HEK293 (cell line): ENCODE measurements at regions not wholly inside any gene's neighbourhood (a gene's known extent, or its start where the extent isn't known, plus 50 kb on each side); places are given as distances from the start of the nearest gene placed in this dataset.

Source experiments
- CTCF ChIA-PET: fragments of 350-600 bp; formaldehyde crosslinking; extraction: SDS; loops from one replicate; lab custom pipeline; 2021; ENCODE audit warnings: antibody characterized with exemption; lab: Yijun Ruan, JAX
- POLR2A ChIA-PET: fragments of 300-600 bp; formaldehyde crosslinking; extraction: SDS; loops from one replicate; lab custom pipeline; 2020; ENCODE audit warnings: antibody characterized with exemption, inconsistent platforms; lab: Yijun Ruan, JAX
- H3K27ac ChIP-seq: fragments of 200-500 bp; sonication (Bioruptor generic); 2 replicates; pipeline ENCODE4 v1.5.1; 2014; ENCODE audit warnings: low read depth, low read length, control low read depth, inconsistent platforms; ENCODE audit errors: extremely low read depth
- H3K36me3 ChIP-seq, 2 experiments: fragments of 200-500 bp in 1 of 2; sonication (Bioruptor generic) in 1 of 2; 1 replicate in 1 of 2; 2 replicates in 1 of 2; pipeline ENCODE4 v1.5.1; 2014 to 2017; ENCODE audit warnings: inconsistent platforms in 2 of 2, low read length in 2 of 2; ENCODE audit not compliant: control insufficient read depth in 2 of 2, insufficient read depth in 1 of 2
- H3K4me1 ChIP-seq: fragments of 200-500 bp; sonication (Bioruptor generic); 2 replicates; pipeline ENCODE4 v1.5.1; 2014; ENCODE audit warnings: mild to moderate bottlenecking, low read length, inconsistent platforms; ENCODE audit not compliant: control insufficient read depth, insufficient read depth
- H3K4me3 ChIP-seq: 2 replicates; pipeline ENCODE4 v1.5.1; 2011; ENCODE audit warnings: low read depth, mild to moderate bottlenecking, control low read depth, low read length, moderate library complexity
- H3K9me3 ChIP-seq: fragments of 200-500 bp; sonication (Bioruptor generic); 2 replicates; pipeline ENCODE4 v1.5.1; 2014; ENCODE audit warnings: low read depth, low read length, inconsistent platforms; ENCODE audit not compliant: control insufficient read depth, insufficient read depth
- MEIS1 ChIP-seq: sonication (generic); formaldehyde crosslinking; IDR thresholded peaks from 2 replicates; pipeline ENCODE4 v1.8.1; 2022; ENCODE audit warnings: missing genetic modification reagents, mild to moderate bottlenecking, borderline replicate concordance
- ZFP41 ChIP-seq: fragments of 450-650 bp; formaldehyde crosslinking; IDR thresholded peaks from 2 replicates; pipeline ENCODE4 v1.5.1; 2016; ENCODE audit warnings: missing biosample characterization, missing genetic modification characterization, borderline replicate concordance
- ZNF146 ChIP-seq: fragments of 450-650 bp; formaldehyde crosslinking; IDR thresholded peaks from 2 replicates; pipeline ENCODE4 v1.5.1; 2016; ENCODE audit warnings: missing biosample characterization, missing genetic modification characterization
- ZNF184 ChIP-seq: fragments of 450-650 bp; IDR thresholded peaks from 2 replicates; pipeline ENCODE4 v1.5.1; 2018; ENCODE audit warnings: missing biosample characterization, mild to moderate bottlenecking, missing genetic modification characterization
- ZNF2 ChIP-seq: fragments of 450-650 bp; formaldehyde crosslinking; IDR thresholded peaks from 2 replicates; pipeline ENCODE4 v1.5.1; 2016; ENCODE audit warnings: missing biosample characterization, missing genetic modification characterization
- ZNF341 ChIP-seq: fragments of 450-650 bp; formaldehyde crosslinking; IDR thresholded peaks from 2 replicates; pipeline ENCODE4; 2016; ENCODE audit warnings: low read depth, missing biosample characterization, missing genetic modification characterization
- ZSCAN23 ChIP-seq: fragments of 450-650 bp; formaldehyde crosslinking; IDR thresholded peaks from 2 replicates; pipeline ENCODE4 v1.5.1; 2016; ENCODE audit warnings: missing biosample characterization, missing genetic modification characterization
- TF ChIP-seq, protein P1 (sequence below): fragments of 450-650 bp; formaldehyde crosslinking; IDR thresholded peaks from 2 replicates; pipeline ENCODE4 v1.5.1; 2016; ENCODE audit warnings: missing biosample characterization, missing genetic modification characterization, borderline replicate concordance
- TF ChIP-seq, protein P2 (sequence below): fragments of 450-650 bp; formaldehyde crosslinking; conservative IDR thresholded peaks from 2 replicates; pipeline ENCODE4 v1.5.1; 2016; ENCODE audit warnings: low read depth, missing biosample characterization, missing genetic modification characterization
- TF ChIP-seq, protein P3 (sequence below): fragments of 450-650 bp; formaldehyde crosslinking; IDR thresholded peaks from 2 replicates; pipeline ENCODE4 v1.5.1; 2016; ENCODE audit warnings: missing biosample characterization, missing genetic modification characterization, borderline replicate concordance

DNA sequence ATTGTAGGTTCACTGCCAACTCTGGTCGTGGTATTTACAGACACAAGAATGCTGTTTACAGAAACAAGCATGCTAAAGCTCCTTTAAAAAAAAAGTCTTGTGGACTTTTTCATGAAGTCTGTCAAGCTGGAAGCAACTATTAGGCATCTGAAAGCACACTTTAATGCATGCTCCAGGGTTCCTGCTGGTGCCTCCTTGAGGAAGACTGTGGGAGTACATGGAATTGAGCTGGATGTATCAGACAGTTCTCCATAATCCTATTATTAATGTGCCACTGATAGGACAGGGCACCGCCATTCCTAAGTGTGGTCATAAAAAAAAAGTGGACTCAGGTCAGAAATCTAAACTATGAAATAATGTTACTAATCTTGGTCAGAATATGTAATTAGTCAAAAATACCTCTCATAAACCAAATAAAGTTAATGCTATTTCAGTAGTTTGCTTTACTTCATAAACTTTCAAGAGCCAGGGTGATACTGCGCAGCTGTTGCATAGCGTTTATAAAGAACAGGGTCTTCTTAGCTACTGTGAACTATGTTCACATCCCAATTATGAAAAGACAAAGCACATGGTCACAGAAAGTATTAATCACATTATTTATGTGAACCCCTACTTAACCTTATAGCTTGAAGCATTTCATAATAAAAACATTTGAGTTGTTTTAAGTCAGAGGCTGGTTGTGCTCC is 390.8 kb upstream of the PTGER4 start:
- H3K4me1 ChIP-seq, result no peaks in the 10 kb centered on the region
- POLR2A ChIA-PET, result no interaction called here

DNA sequence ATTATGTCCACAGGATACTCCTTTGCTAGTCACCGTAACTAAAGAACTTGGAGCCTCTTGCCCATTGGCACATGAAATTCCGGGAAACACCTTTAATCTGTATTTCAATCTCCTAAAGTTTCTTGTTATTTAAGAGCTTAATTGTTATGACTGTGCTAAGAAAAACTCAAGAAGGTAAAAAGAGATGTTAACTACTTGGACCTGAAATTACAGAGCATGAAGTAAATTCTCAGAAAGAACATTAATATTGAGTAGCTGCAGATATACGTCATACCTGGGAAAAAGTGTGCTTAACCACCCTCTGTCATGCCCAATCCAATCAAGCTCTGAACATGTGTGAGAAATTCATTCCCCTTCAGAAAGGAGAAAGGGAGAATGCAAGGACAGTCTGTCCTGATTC is 394.9 kb upstream of the PTGER4 start:
- CTCF ChIA-PET, result no interaction called here

More for the DNA sequence above, 390.8 kb upstream of the PTGER4 start:
- H3K4me3 ChIP-seq, result no peak overlapping the region
- TF ChIP-seq, protein P1, sequence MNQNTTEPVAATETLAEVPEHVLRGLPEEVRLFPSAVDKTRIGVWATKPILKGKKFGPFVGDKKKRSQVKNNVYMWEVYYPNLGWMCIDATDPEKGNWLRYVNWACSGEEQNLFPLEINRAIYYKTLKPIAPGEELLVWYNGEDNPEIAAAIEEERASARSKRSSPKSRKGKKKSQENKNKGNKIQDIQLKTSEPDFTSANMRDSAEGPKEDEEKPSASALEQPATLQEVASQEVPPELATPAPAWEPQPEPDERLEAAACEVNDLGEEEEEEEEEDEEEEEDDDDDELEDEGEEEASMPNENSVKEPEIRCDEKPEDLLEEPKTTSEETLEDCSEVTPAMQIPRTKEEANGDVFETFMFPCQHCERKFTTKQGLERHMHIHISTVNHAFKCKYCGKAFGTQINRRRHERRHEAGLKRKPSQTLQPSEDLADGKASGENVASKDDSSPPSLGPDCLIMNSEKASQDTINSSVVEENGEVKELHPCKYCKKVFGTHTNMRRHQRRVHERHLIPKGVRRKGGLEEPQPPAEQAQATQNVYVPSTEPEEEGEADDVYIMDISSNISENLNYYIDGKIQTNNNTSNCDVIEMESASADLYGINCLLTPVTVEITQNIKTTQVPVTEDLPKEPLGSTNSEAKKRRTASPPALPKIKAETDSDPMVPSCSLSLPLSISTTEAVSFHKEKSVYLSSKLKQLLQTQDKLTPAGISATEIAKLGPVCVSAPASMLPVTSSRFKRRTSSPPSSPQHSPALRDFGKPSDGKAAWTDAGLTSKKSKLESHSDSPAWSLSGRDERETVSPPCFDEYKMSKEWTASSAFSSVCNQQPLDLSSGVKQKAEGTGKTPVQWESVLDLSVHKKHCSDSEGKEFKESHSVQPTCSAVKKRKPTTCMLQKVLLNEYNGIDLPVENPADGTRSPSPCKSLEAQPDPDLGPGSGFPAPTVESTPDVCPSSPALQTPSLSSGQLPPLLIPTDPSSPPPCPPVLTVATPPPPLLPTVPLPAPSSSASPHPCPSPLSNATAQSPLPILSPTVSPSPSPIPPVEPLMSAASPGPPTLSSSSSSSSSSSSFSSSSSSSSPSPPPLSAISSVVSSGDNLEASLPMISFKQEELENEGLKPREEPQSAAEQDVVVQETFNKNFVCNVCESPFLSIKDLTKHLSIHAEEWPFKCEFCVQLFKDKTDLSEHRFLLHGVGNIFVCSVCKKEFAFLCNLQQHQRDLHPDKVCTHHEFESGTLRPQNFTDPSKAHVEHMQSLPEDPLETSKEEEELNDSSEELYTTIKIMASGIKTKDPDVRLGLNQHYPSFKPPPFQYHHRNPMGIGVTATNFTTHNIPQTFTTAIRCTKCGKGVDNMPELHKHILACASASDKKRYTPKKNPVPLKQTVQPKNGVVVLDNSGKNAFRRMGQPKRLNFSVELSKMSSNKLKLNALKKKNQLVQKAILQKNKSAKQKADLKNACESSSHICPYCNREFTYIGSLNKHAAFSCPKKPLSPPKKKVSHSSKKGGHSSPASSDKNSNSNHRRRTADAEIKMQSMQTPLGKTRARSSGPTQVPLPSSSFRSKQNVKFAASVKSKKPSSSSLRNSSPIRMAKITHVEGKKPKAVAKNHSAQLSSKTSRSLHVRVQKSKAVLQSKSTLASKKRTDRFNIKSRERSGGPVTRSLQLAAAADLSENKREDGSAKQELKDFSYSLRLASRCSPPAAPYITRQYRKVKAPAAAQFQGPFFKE (tag by site-specific recombination), result no peak
- TF ChIP-seq ZSCAN23 (tag by site-specific recombination) (no peak), MEIS1 (CRISPR knock-in tag) (no peak), ZFP41 (tag by site-specific recombination) (no peak), ZNF2 (tag by site-specific recombination) (no peak)
- H3K9me3 ChIP-seq, result no peaks in the 10 kb centered on the region
- CTCF ChIA-PET, result interaction anchor here (0.7 kb wide), 1 partner anchor 139 kb away, joined by 3 read pairs; no protein-coding TSS in a partner anchor
- no peak overlapping the region for H3K27ac ChIP-seq
- no peaks in the 10 kb centered on the region for H3K36me3 ChIP-seq

More for the DNA sequence above, 394.9 kb upstream of the PTGER4 start:
- POLR2A ChIA-PET, result no interaction called here
- TF ChIP-seq ZNF341 (tag by site-specific recombination) (no peak), ZNF146 (no peak), ZNF184 (tag by site-specific recombination) (no peak)
- TF ChIP-seq, protein P2, sequence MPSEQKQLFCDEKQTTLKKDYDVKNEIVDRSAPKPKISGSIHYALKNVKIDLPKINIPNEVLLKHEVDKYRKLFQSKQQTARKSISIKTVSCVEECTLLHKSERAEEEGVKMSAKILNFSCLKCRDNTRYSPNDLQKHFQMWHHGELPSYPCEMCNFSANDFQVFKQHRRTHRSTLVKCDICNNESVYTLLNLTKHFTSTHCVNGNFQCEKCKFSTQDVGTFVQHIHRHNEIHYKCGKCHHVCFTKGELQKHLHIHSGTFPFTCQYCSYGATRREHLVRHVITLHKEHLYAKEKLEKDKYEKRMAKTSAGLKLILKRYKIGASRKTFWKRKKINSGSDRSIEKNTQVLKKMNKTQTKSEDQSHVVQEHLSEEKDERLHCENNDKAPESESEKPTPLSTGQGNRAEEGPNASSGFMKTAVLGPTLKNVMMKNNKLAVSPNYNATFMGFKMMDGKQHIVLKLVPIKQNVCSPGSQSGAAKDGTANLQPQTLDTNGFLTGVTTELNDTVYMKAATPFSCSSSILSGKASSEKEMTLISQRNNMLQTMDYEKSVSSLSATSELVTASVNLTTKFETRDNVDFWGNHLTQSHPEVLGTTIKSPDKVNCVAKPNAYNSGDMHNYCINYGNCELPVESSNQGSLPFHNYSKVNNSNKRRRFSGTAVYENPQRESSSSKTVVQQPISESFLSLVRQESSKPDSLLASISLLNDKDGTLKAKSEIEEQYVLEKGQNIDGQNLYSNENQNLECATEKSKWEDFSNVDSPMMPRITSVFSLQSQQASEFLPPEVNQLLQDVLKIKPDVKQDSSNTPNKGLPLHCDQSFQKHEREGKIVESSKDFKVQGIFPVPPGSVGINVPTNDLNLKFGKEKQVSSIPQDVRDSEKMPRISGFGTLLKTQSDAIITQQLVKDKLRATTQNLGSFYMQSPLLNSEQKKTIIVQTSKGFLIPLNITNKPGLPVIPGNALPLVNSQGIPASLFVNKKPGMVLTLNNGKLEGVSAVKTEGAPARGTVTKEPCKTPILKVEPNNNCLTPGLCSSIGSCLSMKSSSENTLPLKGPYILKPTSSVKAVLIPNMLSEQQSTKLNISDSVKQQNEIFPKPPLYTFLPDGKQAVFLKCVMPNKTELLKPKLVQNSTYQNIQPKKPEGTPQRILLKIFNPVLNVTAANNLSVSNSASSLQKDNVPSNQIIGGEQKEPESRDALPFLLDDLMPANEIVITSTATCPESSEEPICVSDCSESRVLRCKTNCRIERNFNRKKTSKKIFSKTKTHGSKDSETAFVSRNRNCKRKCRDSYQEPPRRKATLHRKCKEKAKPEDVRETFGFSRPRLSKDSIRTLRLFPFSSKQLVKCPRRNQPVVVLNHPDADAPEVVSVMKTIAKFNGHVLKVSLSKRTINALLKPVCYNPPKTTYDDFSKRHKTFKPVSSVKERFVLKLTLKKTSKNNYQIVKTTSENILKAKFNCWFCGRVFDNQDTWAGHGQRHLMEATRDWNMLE, result no peak
- TF ChIP-seq, protein P3, sequence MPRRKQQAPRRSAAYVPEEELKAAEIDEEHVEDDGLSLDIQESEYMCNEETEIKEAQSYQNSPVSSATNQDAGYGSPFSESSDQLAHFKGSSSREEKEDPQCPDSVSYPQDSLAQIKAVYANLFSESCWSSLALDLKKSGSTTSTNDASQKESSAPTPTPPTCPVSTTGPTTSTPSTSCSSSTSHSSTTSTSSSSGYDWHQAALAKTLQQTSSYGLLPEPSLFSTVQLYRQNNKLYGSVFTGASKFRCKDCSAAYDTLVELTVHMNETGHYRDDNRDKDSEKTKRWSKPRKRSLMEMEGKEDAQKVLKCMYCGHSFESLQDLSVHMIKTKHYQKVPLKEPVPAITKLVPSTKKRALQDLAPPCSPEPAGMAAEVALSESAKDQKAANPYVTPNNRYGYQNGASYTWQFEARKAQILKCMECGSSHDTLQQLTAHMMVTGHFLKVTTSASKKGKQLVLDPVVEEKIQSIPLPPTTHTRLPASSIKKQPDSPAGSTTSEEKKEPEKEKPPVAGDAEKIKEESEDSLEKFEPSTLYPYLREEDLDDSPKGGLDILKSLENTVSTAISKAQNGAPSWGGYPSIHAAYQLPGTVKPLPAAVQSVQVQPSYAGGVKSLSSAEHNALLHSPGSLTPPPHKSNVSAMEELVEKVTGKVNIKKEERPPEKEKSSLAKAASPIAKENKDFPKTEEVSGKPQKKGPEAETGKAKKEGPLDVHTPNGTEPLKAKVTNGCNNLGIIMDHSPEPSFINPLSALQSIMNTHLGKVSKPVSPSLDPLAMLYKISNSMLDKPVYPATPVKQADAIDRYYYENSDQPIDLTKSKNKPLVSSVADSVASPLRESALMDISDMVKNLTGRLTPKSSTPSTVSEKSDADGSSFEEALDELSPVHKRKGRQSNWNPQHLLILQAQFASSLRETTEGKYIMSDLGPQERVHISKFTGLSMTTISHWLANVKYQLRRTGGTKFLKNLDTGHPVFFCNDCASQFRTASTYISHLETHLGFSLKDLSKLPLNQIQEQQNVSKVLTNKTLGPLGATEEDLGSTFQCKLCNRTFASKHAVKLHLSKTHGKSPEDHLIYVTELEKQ (tag by site-specific recombination), result no peak
- Histone ChIP-seq H3K36me3 (no peaks in the 10 kb centered on the region), H3K9me3 (no peaks in the 10 kb centered on the region), H3K4me3 (no peak overlapping the region), H3K27ac (no peak overlapping the region), H3K4me1 (no peaks in the 10 kb centered on the region)
